HEK293 (cell line): ENCODE measurements at regions not wholly inside any gene's neighbourhood (a gene's known extent, or its start where the extent isn't known, plus 50 kb on each side); places are given as distances from the start of the nearest gene placed in this dataset.

Experiments
- SP7 ChIP-seq: fragments of 450-650 bp; formaldehyde crosslinking; IDR thresholded peaks from 2 replicates; pipeline ENCODE4 v1.5.1; 2016; ENCODE audit warnings: missing biosample characterization, missing genetic modification characterization
- ZNF670 ChIP-seq: fragments of 450-650 bp; formaldehyde crosslinking; IDR thresholded peaks from 2 replicates; pipeline ENCODE4 v1.5.1; 2016; ENCODE audit warnings: missing biosample characterization, missing genetic modification characterization, low read depth

- no peak for TF ChIP-seq ZNF670 (tag by site-specific recombination)
- TF ChIP-seq SP7 (tag by site-specific recombination): no peak
Measured at GRCh38 chr18:1014509-1014908, 109.8 kb downstream of the ADCYAP1 start.
